ENCODE measurements at regions not wholly inside any gene's neighbourhood (a gene's known extent, or its start where the extent isn't known, plus 50 kb on each side); places are given as distances from the start of the nearest gene placed in this dataset.

- TF ChIP-seq ZNF449 (CRISPR knock-in tag; IDR thresholded peaks at IDR 0.05) = no peak
- no peak for TF ChIP-seq ARID4B (CRISPR knock-in tag; IDR thresholded peaks at IDR 0.05)
- no peak for TF ChIP-seq SAFB (IDR thresholded peaks at IDR 0.05; ENCODE audit: borderline replicate concordance, low read depth, low read length)
- TF ChIP-seq FOXK2 (conservative IDR thresholded peaks at IDR 0.05 in 1 of 2, IDR thresholded peaks at IDR 0.05 in 1 of 2; ENCODE audit: low read depth in 2 of 2) = no peak
- TF ChIP-seq TBL1XR1 (IDR thresholded peaks at IDR 0.05; ENCODE audit: low read length in 2 of 2) = no peak
- TF ChIP-seq GABPA (tag; conservative IDR thresholded peaks at IDR 0.05; ENCODE audit: low read depth) = no peak
- TF ChIP-seq ZNF395 (CRISPR knock-in tag; IDR thresholded peaks at IDR 0.05) = no peak
- no peak for TF ChIP-seq STAT5A (IDR thresholded peaks at IDR 0.05; ENCODE audit: borderline replicate concordance, low read length)
- TF ChIP-seq ZC3H11A (IDR thresholded peaks at IDR 0.05; ENCODE audit: low read depth, low read length) = no peak
These were observed 142.7 kb upstream of the PCBD1 start (continued) for GRCh38 chr10:71031026-71031425.

All from K562 (cell line).